ENCODE measurements at regions not wholly inside any gene's neighbourhood (a gene's known extent, or its start where the extent isn't known, plus 50 kb on each side); places are given as distances from the start of the nearest gene placed in this dataset.
"Not testable (repeated sequence)": the region's sequence is repeated elsewhere in the genome, so short reads cannot be mapped to it uniquely, and the experiment has no call there.

DNA sequence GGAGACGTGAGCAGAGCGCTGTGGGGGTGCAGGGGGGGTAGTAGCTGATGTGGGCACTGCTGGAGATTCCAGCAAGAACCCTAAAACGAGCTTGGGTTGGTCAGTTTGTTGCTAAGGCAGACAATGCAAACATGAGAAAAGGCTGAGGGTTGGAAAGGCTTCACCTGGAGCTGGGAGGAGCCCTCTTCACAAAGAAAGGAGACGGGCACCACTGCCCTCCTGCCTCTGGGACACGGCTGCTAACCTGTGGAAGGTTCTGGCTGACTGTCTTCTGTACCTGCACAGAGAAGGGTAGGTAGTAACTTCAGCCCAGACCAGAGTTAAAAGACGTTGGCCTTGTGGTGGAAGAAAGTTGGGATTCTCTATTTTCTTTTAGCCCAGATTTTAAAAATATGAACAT is 108.7 kb downstream of the SUCLA2 start:
- DNase-seq (ENCODE audit: low read depth, low spot score): no peak
- TF ChIP-seq SUZ12 (IDR thresholded peaks at IDR 0.05; ENCODE audit: extremely low read depth, insufficient read depth, insufficient read length) (no peak), YY1 (IDR thresholded peaks at IDR 0.05; ENCODE audit: insufficient read depth, insufficient read length) (no peak), ZNF274 (IDR thresholded peaks at IDR 0.05; ENCODE audit: low read depth, low read length) (no peak)
- H3K9ac ChIP-seq (ENCODE audit: insufficient read length, low read depth): no peak overlapping the region
- H3K4me3 ChIP-seq (ENCODE audit: insufficient read length, low read depth): no peak overlapping the region
- H3K9me3 ChIP-seq (ENCODE audit: insufficient read depth, low read length): no peaks in the 10 kb centered on the region
- H3K4me1 ChIP-seq (ENCODE audit: insufficient read depth, insufficient read length): no peaks in the 10 kb centered on the region
- no peaks in the 10 kb centered on the region for H3K36me3 ChIP-seq (ENCODE audit: insufficient read depth, insufficient read length, low read length)
- H3K27me3 ChIP-seq (ENCODE audit: insufficient read depth, insufficient read length): no peaks in the 10 kb centered on the region

DNA sequence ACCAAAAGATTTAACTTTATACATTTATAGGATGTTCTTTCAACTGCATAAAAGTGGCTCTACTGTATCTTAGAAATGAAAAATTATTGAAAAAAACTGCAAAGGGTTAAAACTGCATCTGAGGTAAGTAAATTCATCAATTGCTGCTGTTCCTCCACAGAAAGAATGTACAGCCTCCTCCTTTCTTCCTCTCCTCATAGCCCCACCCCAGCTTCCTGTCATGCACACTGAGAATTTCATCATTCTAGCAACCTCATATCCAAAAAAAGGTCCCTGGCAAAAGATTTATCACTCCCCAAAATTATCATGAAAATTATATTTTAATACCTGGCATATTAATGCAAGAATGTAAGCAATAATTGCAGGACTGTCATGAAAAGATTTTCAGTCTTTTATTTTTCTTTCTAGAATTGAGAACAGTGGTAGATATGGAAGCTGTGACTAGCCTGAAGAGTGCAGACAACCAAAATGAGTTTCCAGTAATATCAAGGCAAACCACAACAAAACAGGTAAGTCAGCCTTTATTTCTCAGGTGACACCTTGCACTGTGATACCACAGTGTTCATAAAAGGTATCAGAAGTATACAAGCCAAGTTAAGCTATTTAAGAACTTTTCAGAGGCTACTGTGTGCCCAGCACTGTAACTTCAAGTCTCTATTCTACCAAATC is 110.8 kb downstream of the SUCLA2 start:
- TF ChIP-seq ZNF274 (IDR thresholded peaks at IDR 0.05; ENCODE audit: low read depth, low read length) (no peak), YY1 (IDR thresholded peaks at IDR 0.05; ENCODE audit: insufficient read depth, insufficient read length) (no peak), SUZ12 (IDR thresholded peaks at IDR 0.05; ENCODE audit: extremely low read depth, insufficient read depth, insufficient read length) (no peak)
- Histone ChIP-seq H3K4me3 (ENCODE audit: insufficient read length, low read depth) (no peak overlapping the region), H3K27me3 (ENCODE audit: insufficient read depth, insufficient read length) (no peaks in the 10 kb centered on the region), H3K4me1 (ENCODE audit: insufficient read depth, insufficient read length) (no peaks in the 10 kb centered on the region), H3K9ac (ENCODE audit: insufficient read length, low read depth) (no peak overlapping the region), H3K36me3 (ENCODE audit: insufficient read depth, insufficient read length, low read length) (no peaks in the 10 kb centered on the region), H3K9me3 (ENCODE audit: insufficient read depth, low read length) (no peaks in the 10 kb centered on the region)
- DNase-seq (ENCODE audit: low read depth, low spot score): no peak

DNA sequence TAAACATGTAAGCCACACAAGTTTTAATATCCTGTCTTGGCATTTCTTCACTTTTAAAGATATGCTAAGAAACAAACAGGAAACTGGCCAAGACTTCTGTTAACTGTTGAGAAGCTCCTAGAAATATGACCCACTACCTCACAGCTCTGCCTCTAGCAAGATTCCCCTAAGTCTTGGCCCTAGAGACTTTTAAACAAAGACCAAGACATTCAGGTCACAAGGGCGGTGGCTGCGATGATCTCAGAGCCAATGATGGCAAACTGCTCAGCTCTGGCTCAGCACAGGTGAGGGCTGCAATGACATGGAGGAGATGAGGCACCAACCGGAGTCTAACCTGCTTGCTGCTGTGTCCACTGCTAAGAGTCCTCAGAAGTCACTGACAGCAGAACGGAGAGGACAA is 114.8 kb downstream of the SUCLA2 start:
- Histone ChIP-seq H3K27me3 (ENCODE audit: insufficient read depth, insufficient read length) (no peaks in the 10 kb centered on the region), H3K9ac (ENCODE audit: insufficient read length, low read depth) (no peak overlapping the region), H3K4me3 (ENCODE audit: insufficient read length, low read depth) (no peak overlapping the region), H3K9me3 (ENCODE audit: insufficient read depth, low read length) (no peaks in the 10 kb centered on the region), H3K36me3 (ENCODE audit: insufficient read depth, insufficient read length, low read length) (no peaks in the 10 kb centered on the region), H3K4me1 (ENCODE audit: insufficient read depth, insufficient read length) (no peaks in the 10 kb centered on the region)
- no peak for DNase-seq (ENCODE audit: low read depth, low spot score)
- TF ChIP-seq YY1 (IDR thresholded peaks at IDR 0.05; ENCODE audit: insufficient read depth, insufficient read length) (no peak), SUZ12 (IDR thresholded peaks at IDR 0.05; ENCODE audit: extremely low read depth, insufficient read depth, insufficient read length) (no peak), ZNF274 (IDR thresholded peaks at IDR 0.05; ENCODE audit: low read depth, low read length) (no peak)

DNA sequence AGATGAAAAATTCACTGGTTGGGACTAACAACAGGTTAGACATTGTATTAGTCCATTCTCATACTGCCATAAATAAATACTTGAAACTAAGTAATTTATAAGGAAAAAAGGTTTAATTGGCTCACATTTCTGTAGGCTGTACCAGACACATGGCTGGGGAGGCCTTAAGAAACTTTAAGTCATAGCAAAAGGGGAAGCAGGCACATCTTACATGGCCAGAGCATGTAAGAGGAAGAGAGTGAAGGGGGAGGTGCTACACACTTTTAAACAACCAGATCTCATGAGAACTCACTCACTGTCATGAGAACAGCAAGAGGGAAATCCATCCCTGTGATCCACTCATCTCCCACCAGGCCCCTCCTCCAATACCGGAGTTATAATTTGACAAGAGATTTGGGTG is 125.9 kb downstream of the SUCLA2 start:
- Histone ChIP-seq H3K9ac (ENCODE audit: insufficient read length, low read depth) (no peak overlapping the region), H3K9me3 (ENCODE audit: insufficient read depth, low read length) (peaks cover 22% of the 10 kb centered on the region; the same call in 1 of the 2 replicates), H3K27me3 (ENCODE audit: insufficient read depth, insufficient read length) (no peaks in the 10 kb centered on the region), H3K4me3 (ENCODE audit: insufficient read length, low read depth) (no peak overlapping the region), H3K36me3 (ENCODE audit: insufficient read depth, insufficient read length, low read length) (no peaks in the 10 kb centered on the region), H3K4me1 (ENCODE audit: insufficient read depth, insufficient read length) (no peaks in the 10 kb centered on the region)
- no peak for DNase-seq (ENCODE audit: low read depth, low spot score)
- TF ChIP-seq YY1 (IDR thresholded peaks at IDR 0.05; ENCODE audit: insufficient read depth, insufficient read length) (no peak), SUZ12 (IDR thresholded peaks at IDR 0.05; ENCODE audit: extremely low read depth, insufficient read depth, insufficient read length) (no peak), ZNF274 (IDR thresholded peaks at IDR 0.05; ENCODE audit: low read depth, low read length) (no peak)

DNA sequence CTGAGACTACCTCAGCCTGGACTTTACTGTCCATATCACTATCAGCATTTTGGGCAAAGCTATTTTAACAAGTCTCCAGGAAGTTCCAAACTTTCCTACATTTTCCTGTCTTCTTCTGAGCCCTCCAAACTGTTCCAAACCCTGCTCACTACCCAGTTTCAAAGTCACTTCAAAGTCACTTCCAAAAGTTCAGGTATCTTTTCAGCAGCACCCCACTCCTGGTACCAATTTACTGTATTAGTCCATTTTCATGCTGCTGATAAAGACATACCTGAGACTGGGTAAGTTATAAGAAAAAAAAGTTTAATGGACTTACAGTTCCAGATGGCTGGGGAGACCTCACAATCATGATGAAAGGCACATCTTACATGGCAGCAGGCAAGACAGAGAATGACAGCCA is 127.1 kb downstream of the SUCLA2 start:
- DNase-seq (ENCODE audit: low read depth, low spot score); H3K9ac ChIP-seq (ENCODE audit: insufficient read length, low read depth); H3K4me1 ChIP-seq (ENCODE audit: insufficient read depth, insufficient read length); H3K27me3 ChIP-seq (ENCODE audit: insufficient read depth, insufficient read length); H3K4me3 ChIP-seq (ENCODE audit: insufficient read length, low read depth); H3K36me3 ChIP-seq (ENCODE audit: insufficient read depth, insufficient read length, low read length): not testable (repeated sequence)
- peaks cover 22% of the 10 kb centered on the region; the same call in 1 of the 2 replicates for H3K9me3 ChIP-seq (ENCODE audit: insufficient read depth, low read length)

DNA sequence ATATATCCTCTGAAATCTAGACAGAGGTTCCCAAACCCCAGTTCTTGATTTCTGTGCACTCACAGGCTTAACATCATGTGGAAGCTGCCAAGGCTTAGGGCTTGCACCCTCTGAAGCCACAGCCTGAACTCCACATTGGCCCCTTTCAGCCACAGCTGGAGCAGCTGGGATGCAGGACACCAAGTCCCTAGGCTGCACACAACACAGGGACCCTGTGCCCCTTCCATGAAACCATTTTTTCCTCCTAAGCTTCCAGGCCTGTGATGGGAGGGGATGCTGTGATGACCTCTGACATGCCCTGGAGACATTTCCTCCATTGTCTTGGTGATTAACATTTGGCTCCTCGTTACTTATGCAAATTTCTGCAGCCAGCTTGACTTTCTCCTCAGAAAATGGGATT is 127.8 kb downstream of the SUCLA2 start:
- H3K27me3 ChIP-seq (ENCODE audit: insufficient read depth, insufficient read length); DNase-seq (ENCODE audit: low read depth, low spot score); H3K4me3 ChIP-seq (ENCODE audit: insufficient read length, low read depth); H3K9ac ChIP-seq (ENCODE audit: insufficient read length, low read depth); H3K4me1 ChIP-seq (ENCODE audit: insufficient read depth, insufficient read length); H3K36me3 ChIP-seq (ENCODE audit: insufficient read depth, insufficient read length, low read length): not testable (repeated sequence)
- peaks cover 22% of the 10 kb centered on the region; the same call in 1 of the 2 replicates for H3K9me3 ChIP-seq (ENCODE audit: insufficient read depth, low read length)

DNA sequence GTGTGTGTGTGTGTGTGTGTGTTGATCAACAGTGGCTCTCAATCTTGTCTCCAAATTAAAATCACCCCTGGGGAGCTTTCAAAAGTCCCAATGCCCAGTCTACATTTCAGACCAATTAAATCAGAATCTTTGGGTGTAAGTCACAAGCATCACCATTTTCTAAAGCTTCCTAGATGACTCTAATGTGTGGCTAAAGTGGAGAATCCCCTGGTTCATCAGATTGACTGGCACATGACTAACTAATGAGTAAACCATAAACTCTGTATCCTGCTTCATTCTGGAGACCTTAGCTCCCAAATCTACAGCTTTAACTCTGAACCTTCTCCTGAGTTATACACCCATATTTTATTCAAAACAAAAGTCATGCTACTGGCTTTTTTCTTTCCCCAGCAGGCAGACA is 131.3 kb downstream of the SUCLA2 start:
- Histone ChIP-seq H3K27me3 (ENCODE audit: insufficient read depth, insufficient read length) (no peaks in the 10 kb centered on the region), H3K4me3 (ENCODE audit: insufficient read length, low read depth) (no peak overlapping the region), H3K9me3 (ENCODE audit: insufficient read depth, low read length) (peaks cover 22% of the 10 kb centered on the region; the same call in 1 of the 2 replicates), H3K9ac (ENCODE audit: insufficient read length, low read depth) (no peak overlapping the region), H3K4me1 (ENCODE audit: insufficient read depth, insufficient read length) (no peaks in the 10 kb centered on the region), H3K36me3 (ENCODE audit: insufficient read depth, insufficient read length, low read length) (no peaks in the 10 kb centered on the region)
- TF ChIP-seq ZNF274 (IDR thresholded peaks at IDR 0.05; ENCODE audit: low read depth, low read length) (no peak), YY1 (IDR thresholded peaks at IDR 0.05; ENCODE audit: insufficient read depth, insufficient read length) (no peak), SUZ12 (IDR thresholded peaks at IDR 0.05; ENCODE audit: extremely low read depth, insufficient read depth, insufficient read length) (no peak)
- no peak for DNase-seq (ENCODE audit: low read depth, low spot score)

DNA sequence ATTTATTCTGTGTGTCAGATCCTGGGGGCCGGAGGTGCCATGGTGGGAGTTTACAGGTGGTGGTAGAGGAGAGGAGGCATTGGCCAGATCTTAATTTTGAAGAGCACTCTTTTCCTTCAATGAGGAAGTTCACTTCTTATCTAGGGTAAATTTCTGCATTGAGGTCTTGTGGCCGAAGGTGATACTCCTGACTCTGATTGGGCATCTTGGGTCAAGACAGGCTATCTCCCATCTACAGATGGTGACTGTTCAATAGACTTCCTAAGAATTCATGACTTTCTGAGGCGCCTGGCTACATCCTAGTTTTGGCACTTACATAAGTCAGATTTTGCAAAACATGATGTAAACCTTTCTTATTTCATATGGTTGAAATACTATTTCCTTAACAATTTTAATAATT is 135.2 kb downstream of the SUCLA2 start:
- TF ChIP-seq YY1 (IDR thresholded peaks at IDR 0.05; ENCODE audit: insufficient read depth, insufficient read length): no peak
- TF ChIP-seq SUZ12 (IDR thresholded peaks at IDR 0.05; ENCODE audit: extremely low read depth, insufficient read depth, insufficient read length): no peak
- TF ChIP-seq ZNF274 (IDR thresholded peaks at IDR 0.05; ENCODE audit: low read depth, low read length): no peak

More for the DNA sequence above, 135.2 kb downstream of the SUCLA2 start:
- no peaks in the 10 kb centered on the region for H3K9me3 ChIP-seq (ENCODE audit: insufficient read depth, low read length)
- H3K4me3 ChIP-seq (ENCODE audit: insufficient read length, low read depth): no peak overlapping the region
- DNase-seq (ENCODE audit: low read depth, low spot score): no peak
- H3K4me1 ChIP-seq (ENCODE audit: insufficient read depth, insufficient read length): no peaks in the 10 kb centered on the region
- H3K9ac ChIP-seq (ENCODE audit: insufficient read length, low read depth): no peak overlapping the region
- H3K36me3 ChIP-seq (ENCODE audit: insufficient read depth, insufficient read length, low read length): no peaks in the 10 kb centered on the region
- no peaks in the 10 kb centered on the region for H3K27me3 ChIP-seq (ENCODE audit: insufficient read depth, insufficient read length)
